ENCODE measurements at regions not wholly inside any gene's neighbourhood (a gene's known extent, or its start where the extent isn't known, plus 50 kb on each side); places are given as distances from the start of the nearest gene placed in this dataset.

GRCh38 chr17:70984873-70985272 lies 815.5 kb downstream of the KCNJ2 start:
- TF ChIP-seq POLR2AphosphoS5 (IDR thresholded peaks at IDR 0.05; ENCODE audit: low read depth, low read length) (no peak), CTCF (IDR thresholded peaks at IDR 0.05) (no peak), SIN3A (IDR thresholded peaks at IDR 0.05; ENCODE audit: borderline replicate concordance, insufficient read depth, low read depth, low read length) (no peak), TCF7L2 (IDR thresholded peaks at IDR 0.05; ENCODE audit: low read depth, low read length) (no peak), REST (IDR thresholded peaks at IDR 0.05; ENCODE audit: insufficient read depth in 1 of 2, low read depth in 2 of 2, low read length in 1 of 2) (no peak)

Measured in Panc1 (cell line).